Smooth muscle cell (in vitro differentiated cells): ENCODE measurements at regions not wholly inside any gene's neighbourhood (a gene's known extent, or its start where the extent isn't known, plus 50 kb on each side); places are given as distances from the start of the nearest gene placed in this dataset.

Experiments
- DNase-seq: peaks from one replicate; lab custom pipeline; 2025; ENCODE audit not compliant: unreplicated experiment; lab: John Stamatoyannopoulos, UW
- H2AFZ ChIP-seq: fragments of 200-600 bp; sonication (generic); 2 replicates; pipeline ENCODE4 v1.6.0; 2016; ENCODE audit warnings: antibody characterized with exemption, low read depth, mild to moderate bottlenecking
- H3F3A ChIP-seq: fragments of 200-600 bp; sonication (generic); 2 replicates; pipeline ENCODE4 v1.6.0; 2017; ENCODE audit warnings: antibody characterized with exemption, low read depth
- H3K27ac ChIP-seq: fragments of 200-600 bp; sonication (generic); 2 replicates; pipeline ENCODE4 v1.5.1; 2016; ENCODE audit warnings: low read depth, mild to moderate bottlenecking
- H3K27me3 ChIP-seq: fragments of 200-600 bp; sonication (generic); 2 replicates; pipeline ENCODE4 v1.6.1; 2016; ENCODE audit warnings: low read depth, mild to moderate bottlenecking
- H3K36me3 ChIP-seq: fragments of 200-600 bp; sonication (generic); 2 replicates; pipeline ENCODE4 v1.5.1; 2016; ENCODE audit warnings: low read depth
- H3K4me1 ChIP-seq: fragments of 200-600 bp; sonication (generic); 2 replicates; pipeline ENCODE4 v1.5.1; 2016; ENCODE audit warnings: low read depth
- H3K4me2 ChIP-seq: fragments of 200-600 bp; sonication (generic); 2 replicates; pipeline ENCODE4 v1.6.0; 2016; ENCODE audit warnings: mild to moderate bottlenecking
- H3K4me3 ChIP-seq: fragments of 200-600 bp; sonication (generic); 2 replicates; pipeline ENCODE4 v1.5.1; 2016; ENCODE audit warnings: mild to moderate bottlenecking
- H3K79me2 ChIP-seq: fragments of 200-600 bp; sonication (generic); 2 replicates; pipeline ENCODE4 v1.6.0; 2016; ENCODE audit warnings: low read depth, mild to moderate bottlenecking
- H3K9ac ChIP-seq: fragments of 200-600 bp; sonication (generic); 2 replicates; pipeline ENCODE4 v1.6.0; 2016; ENCODE audit warnings: low read depth
- H3K9me3 ChIP-seq: fragments of 200-600 bp; sonication (generic); replicated peaks from 2 replicates; pipeline ENCODE4 v1.5.1; 2016; ENCODE audit warnings: low read depth
- H4K20me1 ChIP-seq: fragments of 200-600 bp; sonication (generic); 2 replicates; pipeline ENCODE4 v1.6.0; 2016; ENCODE audit warnings: low read depth
- CTCF ChIP-seq: fragments of 200-600 bp; sonication (generic); IDR thresholded peaks from 2 replicates; pipeline ENCODE4 v1.5.1; 2017; ENCODE audit warnings: borderline replicate concordance, mild to moderate bottlenecking, antibody characterized with exemption; ENCODE audit not compliant: insufficient read depth, poor library complexity, severe bottlenecking
- WGBS: methylation state at CpG from one replicate; pipeline ENCODE4 v1.1.7; 2016; ENCODE audit warnings: low lambda C conversion rate; 5-methylcytosine and 5-hydroxymethylcytosine counted together

- TF ChIP-seq CTCF: no peak
- WGBS: 89% methylated on average over 3 of the region's 3 CpGs
- H4K20me1 ChIP-seq: no peaks in the 10 kb centered on the region
Observed at GRCh38 chr9:24488896-24489295, 56.8 kb downstream of the IZUMO3 start.

DNA sequence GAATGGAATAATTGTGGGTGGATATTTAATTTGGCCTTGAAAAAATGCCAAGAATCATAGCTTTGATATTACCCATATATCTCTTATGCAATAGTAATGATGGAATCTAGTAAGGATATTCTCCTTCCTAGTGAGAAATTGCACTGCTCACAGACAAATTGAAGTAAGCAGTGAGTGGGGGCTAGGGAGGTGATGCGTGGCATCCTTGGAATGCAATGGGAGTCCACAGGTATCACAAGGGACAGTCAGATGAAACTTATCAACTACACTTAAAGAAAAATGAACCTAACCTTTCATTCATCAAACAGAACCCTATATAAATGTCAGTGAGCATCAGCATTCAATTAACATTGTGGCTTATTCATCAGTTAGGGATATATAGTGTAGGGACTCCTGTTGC, 57.8 kb downstream of the IZUMO3 start:
- 76% methylated on average over 1 of the region's 1 CpG for WGBS
- no peak overlapping the region for H3K9ac ChIP-seq
- no peaks in the 10 kb centered on the region for H3K27me3 ChIP-seq
- H3F3A ChIP-seq: no peaks in the 10 kb centered on the region
- H3K4me1 ChIP-seq: peaks cover 6% of the 10 kb centered on the region
- H4K20me1 ChIP-seq: no peaks in the 10 kb centered on the region
- no peak for DNase-seq
- no peak overlapping the region for H3K4me3 ChIP-seq
- no peaks in the 10 kb centered on the region for H3K9me3 ChIP-seq
- TF ChIP-seq CTCF: no peak
- no peak overlapping the region for H3K27ac ChIP-seq
- H2AFZ ChIP-seq: no peak overlapping the region
- H3K4me2 ChIP-seq: no peak overlapping the region
- H3K79me2 ChIP-seq: no peaks in the 10 kb centered on the region
- H3K36me3 ChIP-seq: no peaks in the 10 kb centered on the region

More at GRCh38 chr9:24488896-24489295, 56.8 kb downstream of the IZUMO3 start:
- Histone ChIP-seq H3F3A (no peaks in the 10 kb centered on the region), H3K4me2 (no peak overlapping the region), H3K27ac (no peak overlapping the region), H3K27me3 (no peaks in the 10 kb centered on the region), H3K79me2 (no peaks in the 10 kb centered on the region), H3K4me1 (peaks cover 6% of the 10 kb centered on the region), H3K4me3 (no peak overlapping the region), H2AFZ (no peak overlapping the region), H3K9ac (no peak overlapping the region), H3K36me3 (no peaks in the 10 kb centered on the region), H3K9me3 (no peaks in the 10 kb centered on the region)
- no peak for DNase-seq

- H4K20me1 ChIP-seq: no peaks in the 10 kb centered on the region
- H3K9ac ChIP-seq: no peak overlapping the region
- no peaks in the 10 kb centered on the region for H3K9me3 ChIP-seq
- DNase-seq: no peak
- no peak for TF ChIP-seq CTCF
- no peaks in the 10 kb centered on the region for H3F3A ChIP-seq
- H3K27ac ChIP-seq: no peak overlapping the region
- peaks cover 6% of the 10 kb centered on the region for H3K4me1 ChIP-seq
- H3K27me3 ChIP-seq: no peaks in the 10 kb centered on the region
- H3K36me3 ChIP-seq: no peaks in the 10 kb centered on the region
- H2AFZ ChIP-seq: peak overlapping the region; percentile 18
- no peak overlapping the region for H3K4me3 ChIP-seq
- WGBS: 53% methylated on average over 3 of the region's 3 CpGs
- no peaks in the 10 kb centered on the region for H3K79me2 ChIP-seq
- no peak overlapping the region for H3K4me2 ChIP-seq
Observed at GRCh38 chr9:24487250-24487861, 58.3 kb downstream of the IZUMO3 start.
